ENCODE measurements at regions not wholly inside any gene's neighbourhood (a gene's known extent, or its start where the extent isn't known, plus 50 kb on each side); places are given as distances from the start of the nearest gene placed in this dataset.
"Not testable (repeated sequence)": the region's sequence is repeated elsewhere in the genome, so short reads cannot be mapped to it uniquely, and the experiment has no call there.

GRCh38 chr6:113659762-113660404, 197.3 kb upstream of the MARCKS start:
- DNase-seq (ENCODE audit: insufficient read length, low spot score) (no peak), FAIRE-seq (no peak)

- DNase-seq (ENCODE audit: insufficient read length, low spot score) (no peak), FAIRE-seq (no peak)
Observed at GRCh38 chr6:113660819-113661218, 196.3 kb upstream of the MARCKS start.

- FAIRE-seq = peak; percentile 44
Observed at GRCh38 chr6:113662093-113662665, 195.0 kb upstream of the MARCKS start.

GRCh38 chr6:113662688-113663333, 194.3 kb upstream of the MARCKS start:
- peak; percentile 63 for FAIRE-seq

More at GRCh38 chr6:113662093-113662665, 195.0 kb upstream of the MARCKS start:
- no peak for DNase-seq (ENCODE audit: insufficient read length, low spot score)

GRCh38 chr6:113664909-113665308, 192.2 kb upstream of the MARCKS start:
- DNase-seq (ENCODE audit: insufficient read length, low spot score) = no peak
- no peak for FAIRE-seq

More at GRCh38 chr6:113662688-113663333, 194.3 kb upstream of the MARCKS start:
- peak; percentile 12 for DNase-seq (ENCODE audit: insufficient read length, low spot score)

- DNase-seq (ENCODE audit: insufficient read length, low spot score) = no peak
- FAIRE-seq = no peak
Observed at GRCh38 chr6:113668641-113669408, 188.3 kb upstream of the MARCKS start.

GRCh38 chr6:113669606-113670005, 187.5 kb upstream of the MARCKS start:
- no peak for DNase-seq (ENCODE audit: insufficient read length, low spot score)
- FAIRE-seq = no peak

- FAIRE-seq (no peak), DNase-seq (ENCODE audit: insufficient read length, low spot score) (no peak)
Observed at GRCh38 chr6:113671421-113671820, 185.7 kb upstream of the MARCKS start.

GRCh38 chr6:113672491-113673149, 184.5 kb upstream of the MARCKS start:
- FAIRE-seq (no peak), DNase-seq (ENCODE audit: insufficient read length, low spot score) (no peak)

- DNase-seq (ENCODE audit: insufficient read length, low spot score) = no peak
- no peak for FAIRE-seq
Observed at GRCh38 chr6:113674075-113674474, 183.1 kb upstream of the MARCKS start.

- no peak for DNase-seq (ENCODE audit: insufficient read length, low spot score)
- peak; percentile 35 for FAIRE-seq
Observed at GRCh38 chr6:113676057-113676456, 181.1 kb upstream of the MARCKS start.

- FAIRE-seq = no peak
Observed at GRCh38 chr6:113676968-113677367, 180.2 kb upstream of the MARCKS start.

GRCh38 chr6:113679051-113679450, 178.1 kb upstream of the MARCKS start:
- DNase-seq (ENCODE audit: insufficient read length, low spot score) = no peak

More at GRCh38 chr6:113676968-113677367, 180.2 kb upstream of the MARCKS start:
- DNase-seq (ENCODE audit: insufficient read length, low spot score) = no peak

GRCh38 chr6:113680301-113680700, 176.8 kb upstream of the MARCKS start:
- DNase-seq (ENCODE audit: insufficient read length, low spot score) (no peak), FAIRE-seq (no peak)

More at GRCh38 chr6:113679051-113679450, 178.1 kb upstream of the MARCKS start:
- FAIRE-seq = no peak

GRCh38 chr6:113683968-113684367, 173.2 kb upstream of the MARCKS start:
- FAIRE-seq (no peak), DNase-seq (ENCODE audit: insufficient read length, low spot score) (no peak)

- FAIRE-seq (no peak), DNase-seq (ENCODE audit: insufficient read length, low spot score) (no peak)
Observed at GRCh38 chr6:113684382-113684901, 172.7 kb upstream of the MARCKS start.

- peak; percentile 47 for FAIRE-seq
- no peak for DNase-seq (ENCODE audit: insufficient read length, low spot score)
Observed at GRCh38 chr6:113686049-113686448, 171.1 kb upstream of the MARCKS start.

- FAIRE-seq; DNase-seq (ENCODE audit: insufficient read length, low spot score): not testable (repeated sequence)
Observed at GRCh38 chr6:113689620-113690019, 167.5 kb upstream of the MARCKS start.

GRCh38 chr6:113690281-113691259, 166.6 kb upstream of the MARCKS start:
- DNase-seq (ENCODE audit: insufficient read length, low spot score) = no peak
- no peak for FAIRE-seq

Measured in GM19239 (cell line).